ENCODE measurements at regions not wholly inside any gene's neighbourhood (a gene's known extent, or its start where the extent isn't known, plus 50 kb on each side); places are given as distances from the start of the nearest gene placed in this dataset.

DNA sequence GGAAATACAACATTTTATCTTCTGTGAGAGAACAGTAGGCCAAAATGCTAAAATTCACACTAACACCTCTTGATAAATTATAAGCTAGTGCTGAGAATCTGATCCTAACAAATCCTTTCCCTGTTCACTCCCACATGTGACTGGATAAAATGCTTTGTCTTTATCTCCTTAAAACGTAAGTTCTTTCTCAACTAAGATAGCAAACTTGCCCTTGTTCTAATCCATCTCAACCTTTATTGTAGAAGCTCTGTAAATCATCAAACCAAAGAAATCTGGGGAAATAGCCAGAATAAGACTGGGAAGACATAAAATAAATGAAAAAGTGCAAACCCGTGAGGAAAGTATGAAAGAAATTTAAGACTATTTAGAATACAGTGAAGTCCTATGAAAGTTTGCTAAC is 1058.4 kb upstream of the ACVR2A start:
- H3K4me3 ChIP-seq (ENCODE audit: low read depth, low read length) = no peak overlapping the region
- no peak overlapping the region for H3K27ac ChIP-seq (ENCODE audit: low read depth, low read length)
- no peaks in the 10 kb centered on the region for H3K27me3 ChIP-seq (ENCODE audit: control insufficient read depth, insufficient read depth, low read length)
- H3K9me3 ChIP-seq (ENCODE audit: control insufficient read depth, insufficient read depth, low read depth, low read length) = peaks cover 17% of the 10 kb centered on the region
- no peaks in the 10 kb centered on the region for H3K4me1 ChIP-seq (ENCODE audit: control insufficient read depth, insufficient read depth, low read length)
- no peak overlapping the region for H3K9ac ChIP-seq (ENCODE audit: low read length)
- no peaks in the 10 kb centered on the region for H3K36me3 ChIP-seq (ENCODE audit: control insufficient read depth, insufficient read depth, low read length)

DNA sequence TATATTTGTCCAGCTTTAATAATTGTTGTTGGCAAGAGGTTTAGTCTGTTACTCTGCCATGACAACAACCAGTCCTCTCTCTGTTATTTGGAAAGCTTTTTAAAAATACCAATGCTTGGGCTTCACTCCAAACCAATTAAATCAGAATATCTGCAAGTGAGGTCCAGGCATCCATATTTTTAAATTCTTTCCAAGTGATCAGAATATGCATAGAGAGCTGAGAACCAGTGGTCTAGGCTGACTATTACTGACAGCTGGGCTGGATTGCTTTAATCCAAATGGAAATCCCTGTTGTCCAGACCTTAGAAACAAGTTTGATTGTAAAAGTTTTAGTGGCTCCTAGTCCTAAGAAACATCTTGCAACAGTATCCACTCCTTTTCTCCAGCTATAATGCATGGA is 1059.7 kb upstream of the ACVR2A start:
- peaks cover 17% of the 10 kb centered on the region for H3K9me3 ChIP-seq (ENCODE audit: control insufficient read depth, insufficient read depth, low read depth, low read length)
- H3K36me3 ChIP-seq (ENCODE audit: control insufficient read depth, insufficient read depth, low read length) = no peaks in the 10 kb centered on the region
- H3K4me1 ChIP-seq (ENCODE audit: control insufficient read depth, insufficient read depth, low read length) = no peaks in the 10 kb centered on the region
- no peak overlapping the region for H3K4me3 ChIP-seq (ENCODE audit: low read depth, low read length)
- H3K27ac ChIP-seq (ENCODE audit: low read depth, low read length) = no peak overlapping the region
- H3K9ac ChIP-seq (ENCODE audit: low read length) = no peak overlapping the region
- H3K27me3 ChIP-seq (ENCODE audit: control insufficient read depth, insufficient read depth, low read length) = no peaks in the 10 kb centered on the region

DNA sequence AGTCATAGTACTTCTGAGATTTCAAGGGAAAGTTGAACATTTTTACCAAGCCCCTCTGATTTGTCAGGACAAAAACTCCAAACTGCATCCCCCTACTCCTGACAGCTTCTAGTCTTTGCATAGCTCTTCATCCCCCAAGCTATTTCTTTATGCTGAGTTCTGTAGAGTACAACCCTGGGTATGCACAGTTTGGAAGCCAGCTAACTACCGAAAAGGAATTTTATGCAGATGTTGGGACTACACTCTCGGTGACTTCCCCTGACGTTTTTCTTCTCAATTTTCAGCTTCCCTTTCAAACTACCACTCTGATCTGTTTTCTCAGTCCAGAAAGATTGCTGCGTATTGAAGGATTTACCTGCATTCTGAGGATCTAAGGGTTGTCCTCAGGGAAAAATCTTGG is 1060.2 kb upstream of the ACVR2A start:
- Histone ChIP-seq H3K4me1 (ENCODE audit: control insufficient read depth, insufficient read depth, low read length) (no peaks in the 10 kb centered on the region), H3K27me3 (ENCODE audit: control insufficient read depth, insufficient read depth, low read length) (no peaks in the 10 kb centered on the region), H3K27ac (ENCODE audit: low read depth, low read length) (no peak overlapping the region), H3K4me3 (ENCODE audit: low read depth, low read length) (no peak overlapping the region), H3K9ac (ENCODE audit: low read length) (no peak overlapping the region), H3K9me3 (ENCODE audit: control insufficient read depth, insufficient read depth, low read depth, low read length) (peaks cover 17% of the 10 kb centered on the region), H3K36me3 (ENCODE audit: control insufficient read depth, insufficient read depth, low read length) (no peaks in the 10 kb centered on the region)

DNA sequence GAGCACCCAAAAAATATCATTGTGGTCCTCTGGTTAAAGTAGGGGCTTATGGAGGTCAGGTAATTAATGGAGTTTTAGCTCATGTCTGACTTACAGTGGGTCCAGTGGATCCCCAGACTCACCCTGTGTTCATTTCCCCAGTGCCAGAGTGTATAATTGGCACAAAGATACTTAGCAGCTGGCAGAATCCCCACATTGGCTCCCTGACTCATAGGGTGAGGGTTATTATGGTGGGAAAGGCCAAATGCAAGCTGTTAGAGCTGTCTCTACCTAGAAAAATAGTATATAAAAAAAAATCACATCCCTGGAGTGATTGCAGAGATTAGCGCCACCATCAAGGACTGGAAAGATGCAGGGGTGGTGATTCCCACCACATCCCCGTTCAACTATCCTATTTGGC is 1067.6 kb upstream of the ACVR2A start:
- Histone ChIP-seq H3K4me3 (ENCODE audit: low read depth, low read length) (no peak overlapping the region), H3K36me3 (ENCODE audit: control insufficient read depth, insufficient read depth, low read length) (no peaks in the 10 kb centered on the region), H3K9ac (ENCODE audit: low read length) (no peak overlapping the region), H3K9me3 (ENCODE audit: control insufficient read depth, insufficient read depth, low read depth, low read length) (0 out of 2 replicates have a peak, but pooled peaks cover 3% of the 10 kb centered on the region), H3K4me1 (ENCODE audit: control insufficient read depth, insufficient read depth, low read length) (no peaks in the 10 kb centered on the region), H3K27me3 (ENCODE audit: control insufficient read depth, insufficient read depth, low read length) (no peaks in the 10 kb centered on the region), H3K27ac (ENCODE audit: low read depth, low read length) (no peak overlapping the region)

DNA sequence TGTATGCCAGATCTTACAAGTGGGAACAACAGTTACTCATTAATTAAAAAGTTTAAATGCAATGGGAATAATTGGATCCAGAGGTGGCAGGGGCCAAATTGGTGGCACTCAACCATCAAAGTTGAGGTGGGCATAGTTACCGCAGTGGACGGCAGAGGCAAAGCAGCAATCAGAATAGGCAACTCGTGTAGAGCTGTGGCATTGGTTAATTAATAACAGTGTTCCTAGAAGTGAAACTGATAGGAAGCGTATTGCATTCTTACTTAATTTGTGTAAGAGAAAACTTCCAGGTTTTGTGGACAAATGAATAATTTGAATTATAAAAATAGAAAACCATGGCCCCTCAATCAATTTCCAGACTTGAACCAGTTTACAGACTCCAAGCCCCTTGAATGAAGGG is 1068.2 kb upstream of the ACVR2A start:
- no peaks in the 10 kb centered on the region for H3K36me3 ChIP-seq (ENCODE audit: control insufficient read depth, insufficient read depth, low read length)
- 0 out of 2 replicates have a peak, but pooled peaks cover 3% of the 10 kb centered on the region for H3K9me3 ChIP-seq (ENCODE audit: control insufficient read depth, insufficient read depth, low read depth, low read length)
- H3K4me3 ChIP-seq (ENCODE audit: low read depth, low read length) = no peak overlapping the region
- no peaks in the 10 kb centered on the region for H3K27me3 ChIP-seq (ENCODE audit: control insufficient read depth, insufficient read depth, low read length)
- no peaks in the 10 kb centered on the region for H3K4me1 ChIP-seq (ENCODE audit: control insufficient read depth, insufficient read depth, low read length)
- no peak overlapping the region for H3K9ac ChIP-seq (ENCODE audit: low read length)
- no peak overlapping the region for H3K27ac ChIP-seq (ENCODE audit: low read depth, low read length)

DNA sequence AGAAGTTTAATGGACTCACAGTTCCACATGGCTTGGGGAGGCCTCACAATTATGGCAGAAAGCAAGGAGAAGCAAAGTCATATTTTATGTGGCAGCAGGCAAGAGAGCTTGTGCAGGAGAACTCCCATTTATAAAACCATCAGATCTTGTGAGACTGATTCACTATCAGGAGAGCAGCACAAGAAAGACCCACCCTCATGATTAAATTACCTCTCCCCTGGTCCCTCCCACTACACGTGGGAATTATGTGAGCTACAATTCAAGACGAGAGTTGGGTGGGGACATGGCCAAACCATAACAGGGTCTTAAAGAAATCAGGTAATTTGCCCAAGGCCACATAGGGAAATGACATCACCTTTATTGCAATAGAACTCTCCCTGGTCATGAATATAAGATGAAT is 1073.3 kb upstream of the ACVR2A start:
- H3K4me3 ChIP-seq (ENCODE audit: low read depth, low read length) = no peak overlapping the region
- H3K9me3 ChIP-seq (ENCODE audit: control insufficient read depth, insufficient read depth, low read depth, low read length) = no peaks in the 10 kb centered on the region
- no peaks in the 10 kb centered on the region for H3K36me3 ChIP-seq (ENCODE audit: control insufficient read depth, insufficient read depth, low read length)

DNA sequence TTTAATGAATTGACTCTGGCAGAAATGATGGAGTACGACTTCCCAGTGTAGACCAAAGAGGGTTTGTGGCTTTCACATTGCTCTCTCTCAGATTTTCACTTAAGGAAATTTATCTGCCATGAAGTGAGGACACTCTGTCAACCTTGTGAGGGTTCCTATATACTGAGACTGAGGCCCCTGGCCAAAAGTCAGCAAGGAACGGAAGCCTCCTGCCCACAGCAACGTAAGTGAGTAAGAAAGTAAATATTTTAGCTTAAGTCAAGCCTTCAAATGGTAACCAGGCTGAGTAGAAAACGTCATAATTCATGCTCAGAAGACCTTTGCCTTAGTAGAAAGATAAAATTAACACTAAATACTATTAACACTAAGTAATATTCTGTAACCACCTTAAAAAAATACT is 1080.5 kb upstream of the ACVR2A start:
- H3K4me1 ChIP-seq (ENCODE audit: control insufficient read depth, insufficient read depth, low read length) = no peaks in the 10 kb centered on the region
- H3K27ac ChIP-seq (ENCODE audit: low read depth, low read length) = no peak overlapping the region

More for the DNA sequence above, 1073.3 kb upstream of the ACVR2A start:
- no peak overlapping the region for H3K9ac ChIP-seq (ENCODE audit: low read length)
- H3K27ac ChIP-seq (ENCODE audit: low read depth, low read length) = no peak overlapping the region
- H3K4me1 ChIP-seq (ENCODE audit: control insufficient read depth, insufficient read depth, low read length) = no peaks in the 10 kb centered on the region
- no peaks in the 10 kb centered on the region for H3K27me3 ChIP-seq (ENCODE audit: control insufficient read depth, insufficient read depth, low read length)

DNA sequence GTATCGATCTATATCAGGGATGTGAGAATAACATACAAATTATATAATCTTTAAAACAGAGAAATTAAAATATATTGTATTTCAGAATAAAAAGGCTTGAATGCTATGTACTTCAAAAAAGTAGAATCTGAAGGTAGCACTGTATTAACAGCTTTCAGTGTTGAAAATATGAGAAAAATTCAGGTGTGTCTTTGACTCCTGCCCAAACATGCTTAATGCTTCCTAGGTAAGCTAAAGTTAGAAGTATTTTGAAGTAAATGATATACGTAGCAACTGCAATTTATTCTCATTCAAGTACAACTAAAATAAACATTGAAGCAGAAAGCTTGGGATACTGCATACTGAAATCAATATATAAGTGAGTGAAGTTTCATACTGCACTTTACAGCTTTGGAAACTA is 1082.0 kb upstream of the ACVR2A start:
- H3K4me3 ChIP-seq (ENCODE audit: low read depth, low read length) = no peak overlapping the region

More for the DNA sequence above, 1080.5 kb upstream of the ACVR2A start:
- H3K9me3 ChIP-seq (ENCODE audit: control insufficient read depth, insufficient read depth, low read depth, low read length) = no peaks in the 10 kb centered on the region
- no peak overlapping the region for H3K9ac ChIP-seq (ENCODE audit: low read length)
- no peak overlapping the region for H3K4me3 ChIP-seq (ENCODE audit: low read depth, low read length)
- no peaks in the 10 kb centered on the region for H3K27me3 ChIP-seq (ENCODE audit: control insufficient read depth, insufficient read depth, low read length)
- H3K36me3 ChIP-seq (ENCODE audit: control insufficient read depth, insufficient read depth, low read length) = no peaks in the 10 kb centered on the region

DNA sequence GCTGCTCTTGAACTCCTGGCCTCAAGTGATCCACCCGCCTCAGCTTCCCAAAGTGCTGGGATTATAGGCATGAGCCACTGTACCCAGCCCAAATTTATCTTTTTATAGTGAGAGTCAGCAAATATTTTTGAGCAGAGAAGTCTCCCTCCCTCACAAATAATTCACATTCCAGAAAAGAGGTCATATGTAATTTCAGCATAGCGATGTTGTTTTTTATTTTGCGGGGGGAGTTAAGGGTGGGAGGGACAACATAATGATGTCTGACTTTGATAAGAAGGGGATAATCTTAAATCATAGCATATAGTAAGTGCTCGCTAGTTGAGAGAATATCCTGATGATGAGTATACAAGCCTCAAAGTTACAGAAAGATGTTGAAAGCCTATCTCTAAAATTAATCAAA is 1090.2 kb upstream of the ACVR2A start:
- no peaks in the 10 kb centered on the region for H3K36me3 ChIP-seq (ENCODE audit: control insufficient read depth, insufficient read depth, low read length)
- no peak overlapping the region for H3K4me3 ChIP-seq (ENCODE audit: low read depth, low read length)
- no peaks in the 10 kb centered on the region for H3K4me1 ChIP-seq (ENCODE audit: control insufficient read depth, insufficient read depth, low read length)
- H3K9me3 ChIP-seq (ENCODE audit: control insufficient read depth, insufficient read depth, low read depth, low read length) = no peaks in the 10 kb centered on the region
- H3K27me3 ChIP-seq (ENCODE audit: control insufficient read depth, insufficient read depth, low read length) = no peaks in the 10 kb centered on the region
- no peak overlapping the region for H3K9ac ChIP-seq (ENCODE audit: low read length)
- no peak overlapping the region for H3K27ac ChIP-seq (ENCODE audit: low read depth, low read length)

More for the DNA sequence above, 1082.0 kb upstream of the ACVR2A start:
- H3K27me3 ChIP-seq (ENCODE audit: control insufficient read depth, insufficient read depth, low read length) = no peaks in the 10 kb centered on the region
- no peaks in the 10 kb centered on the region for H3K9me3 ChIP-seq (ENCODE audit: control insufficient read depth, insufficient read depth, low read depth, low read length)
- H3K27ac ChIP-seq (ENCODE audit: low read depth, low read length) = no peak overlapping the region
- H3K36me3 ChIP-seq (ENCODE audit: control insufficient read depth, insufficient read depth, low read length) = no peaks in the 10 kb centered on the region
- H3K9ac ChIP-seq (ENCODE audit: low read length) = no peak overlapping the region
- no peaks in the 10 kb centered on the region for H3K4me1 ChIP-seq (ENCODE audit: control insufficient read depth, insufficient read depth, low read length)

DNA sequence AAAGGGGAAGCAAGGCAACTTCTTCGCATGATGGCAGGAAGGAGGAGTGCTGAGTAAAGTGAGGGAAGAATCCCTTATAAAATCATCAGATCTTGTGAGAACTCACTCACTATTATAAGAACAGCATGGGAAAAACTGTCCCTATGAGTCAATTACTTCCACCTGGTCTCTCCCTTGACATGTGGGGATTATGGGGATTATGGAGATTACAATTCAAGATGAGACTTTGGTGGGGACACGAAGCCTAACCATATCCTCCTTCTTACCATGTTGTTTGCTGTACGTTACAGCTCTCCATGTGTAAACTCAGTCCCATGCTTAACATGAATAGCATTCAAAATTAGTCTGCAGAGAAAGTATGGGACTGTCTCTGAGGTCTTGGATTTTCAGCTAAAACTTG is 1096.8 kb upstream of the ACVR2A start:
- Histone ChIP-seq H3K4me1 (ENCODE audit: control insufficient read depth, insufficient read depth, low read length) (no peaks in the 10 kb centered on the region), H3K27ac (ENCODE audit: low read depth, low read length) (no peak overlapping the region), H3K9me3 (ENCODE audit: control insufficient read depth, insufficient read depth, low read depth, low read length) (no peaks in the 10 kb centered on the region), H3K36me3 (ENCODE audit: control insufficient read depth, insufficient read depth, low read length) (no peaks in the 10 kb centered on the region), H3K4me3 (ENCODE audit: low read depth, low read length) (no peak overlapping the region), H3K27me3 (ENCODE audit: control insufficient read depth, insufficient read depth, low read length) (no peaks in the 10 kb centered on the region), H3K9ac (ENCODE audit: low read length) (no peak overlapping the region)

DNA sequence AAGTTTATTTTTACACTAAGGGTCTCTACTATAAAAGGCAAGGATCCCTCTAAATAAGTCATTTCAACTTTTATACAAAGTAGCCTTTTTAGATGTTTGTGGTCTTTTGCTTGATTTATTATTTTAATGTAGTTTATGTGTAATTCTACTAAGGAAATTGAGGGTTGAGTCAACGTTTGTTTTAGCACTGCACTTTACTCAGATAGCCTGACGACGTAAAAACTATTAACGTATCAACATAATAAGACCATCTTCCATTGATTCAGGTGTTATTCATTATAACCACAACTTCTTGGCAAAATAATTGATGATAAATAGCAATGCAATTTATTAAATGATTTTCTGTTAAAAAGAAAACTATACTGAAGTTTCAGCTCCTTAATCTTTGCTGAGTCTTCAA is 1103.6 kb upstream of the ACVR2A start:
- Histone ChIP-seq H3K36me3 (ENCODE audit: control insufficient read depth, insufficient read depth, low read length) (no peaks in the 10 kb centered on the region), H3K9me3 (ENCODE audit: control insufficient read depth, insufficient read depth, low read depth, low read length) (no peaks in the 10 kb centered on the region), H3K27ac (ENCODE audit: low read depth, low read length) (no peak overlapping the region), H3K27me3 (ENCODE audit: control insufficient read depth, insufficient read depth, low read length) (no peaks in the 10 kb centered on the region), H3K4me3 (ENCODE audit: low read depth, low read length) (no peak overlapping the region), H3K4me1 (ENCODE audit: control insufficient read depth, insufficient read depth, low read length) (no peaks in the 10 kb centered on the region), H3K9ac (ENCODE audit: low read length) (no peak overlapping the region)

DNA sequence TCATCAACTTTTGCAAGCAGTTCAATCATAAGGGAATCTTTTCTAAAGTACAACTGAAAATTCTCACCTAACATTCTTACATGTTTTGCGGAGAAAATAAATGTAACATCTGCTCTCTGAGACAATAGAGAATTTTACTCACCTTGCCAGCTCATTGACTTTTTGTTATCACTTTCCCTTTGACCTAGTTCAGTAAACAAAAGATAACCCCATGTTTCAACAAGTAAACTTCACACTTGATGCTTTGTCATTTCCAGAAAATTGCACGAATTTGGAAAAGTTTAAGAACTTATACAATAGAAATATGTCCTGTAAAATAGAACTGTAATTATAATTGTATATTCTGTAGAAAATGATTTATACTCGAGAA is 1110.0 kb upstream of the ACVR2A start:
- Histone ChIP-seq H3K9me3 (ENCODE audit: control insufficient read depth, insufficient read depth, low read depth, low read length) (no peaks in the 10 kb centered on the region), H3K36me3 (ENCODE audit: control insufficient read depth, insufficient read depth, low read length) (no peaks in the 10 kb centered on the region), H3K4me1 (ENCODE audit: control insufficient read depth, insufficient read depth, low read length) (0 out of 2 replicates have a peak, but pooled peaks cover 4% of the 10 kb centered on the region), H3K4me3 (ENCODE audit: low read depth, low read length) (no peak overlapping the region), H3K27ac (ENCODE audit: low read depth, low read length) (no peak overlapping the region), H3K27me3 (ENCODE audit: control insufficient read depth, insufficient read depth, low read length) (no peaks in the 10 kb centered on the region), H3K9ac (ENCODE audit: low read length) (no peak overlapping the region)

Data from HUES6 (cell line).